Kidney tubule cell (primary cell): ENCODE measurements at regions not wholly inside any gene's neighbourhood (a gene's known extent, or its start where the extent isn't known, plus 50 kb on each side); places are given as distances from the start of the nearest gene placed in this dataset.

Source experiments
- DNase-seq: peaks from one replicate; pipeline ENCODE4 v3.0.0-alpha.2; 2018; ENCODE audit warnings: low spot score

DNA sequence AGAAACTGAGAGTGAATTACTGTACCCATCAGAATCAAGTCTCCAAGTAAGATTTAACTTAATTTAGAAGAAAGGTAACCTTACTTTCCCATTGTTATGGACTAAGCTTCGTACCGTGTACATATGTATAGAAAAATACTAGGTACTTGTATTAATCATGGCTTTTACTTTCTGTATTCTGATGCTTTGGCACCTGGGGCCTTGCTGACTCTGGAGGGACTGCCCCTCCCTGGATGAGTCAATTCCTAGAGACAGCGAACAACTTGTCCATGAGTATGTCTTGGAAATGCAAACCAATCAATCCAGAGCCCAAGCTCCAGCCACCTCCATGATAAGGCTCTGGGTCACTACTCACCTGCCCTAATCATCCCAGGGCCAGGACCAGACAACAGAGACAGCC, 50.0 kb upstream of the DGKG start:
- peak; percentile 41 for DNase-seq
